GM12878 (cell line): ENCODE measurements at regions not wholly inside any gene's neighbourhood (a gene's known extent, or its start where the extent isn't known, plus 50 kb on each side); places are given as distances from the start of the nearest gene placed in this dataset.

Experiments
- CBX3 ChIP-seq: fragments of 200-600 bp; sonication (generic); IDR thresholded peaks from 2 replicates; pipeline ENCODE4 v1.6.1; 2016; ENCODE audit warnings: low read depth, borderline replicate concordance
- CEBPB ChIP-seq, 2 experiments: fragments of 150-350 bp in 1 of 2; IDR thresholded peaks; 2 replicates each; pipeline ENCODE4 v1.6.1; 2012 to 2014; ENCODE audit warnings: low read depth in 2 of 2, low read length in 2 of 2, borderline replicate concordance in 1 of 2, inconsistent platforms in 1 of 2
- CTCF ChIP-seq, 3 experiments: IDR thresholded peaks in 2 of 3; conservative IDR thresholded peaks in 1 of 3; 2 replicates each; pipeline ENCODE4 v1.5.1; 2011; ENCODE audit warnings: low read depth in 3 of 3, low read length in 3 of 3, mild to moderate bottlenecking in 3 of 3, control low read depth in 2 of 3, moderate library complexity in 2 of 3, inconsistent platforms in 1 of 3, mixed read lengths in 1 of 3; ENCODE audit not compliant: control insufficient read depth in 2 of 3, insufficient read depth in 1 of 3; ENCODE audit errors: extremely low read depth in 1 of 3
- MAX ChIP-seq: IDR thresholded peaks from 2 replicates; pipeline ENCODE4 v1.6.1; 2012; ENCODE audit warnings: low read depth, low read length, improper control_type of control experiment
- POLR2A ChIP-seq: IDR thresholded peaks from 2 replicates; pipeline ENCODE4 v1.6.1; 2011; ENCODE audit warnings: low read depth, mild to moderate bottlenecking, low read length

GRCh38 chr3:64459711-64460110, 228.1 kb downstream of the ADAMTS9 start:
- TF ChIP-seq CEBPB (IDR thresholded peaks at IDR 0.05; ENCODE audit: borderline replicate concordance in 1 of 2, low read depth in 2 of 2, low read length in 2 of 2), result no peak
- TF ChIP-seq CTCF (IDR thresholded peaks at IDR 0.05 in 2 of 3, conservative IDR thresholded peaks at IDR 0.05 in 1 of 3; ENCODE audit: control insufficient read depth in 2 of 3, extremely low read depth in 1 of 3, insufficient read depth in 1 of 3, low read depth in 3 of 3, low read length in 3 of 3), result no peak
- no peak for TF ChIP-seq CBX3
- TF ChIP-seq POLR2A, result no peak
- no peak for TF ChIP-seq MAX
